ENCODE measurements at regions not wholly inside any gene's neighbourhood (a gene's known extent, or its start where the extent isn't known, plus 50 kb on each side); places are given as distances from the start of the nearest gene placed in this dataset.

GRCh38 chr4:141348125-141348524 is 127.4 kb downstream of the ZNF330 start:
- no peak for TF ChIP-seq ZNF717 (CRISPR knock-in tag; IDR thresholded peaks at IDR 0.05)
- no peak for TF ChIP-seq CTCF (IDR thresholded peaks at IDR 0.05 in 2 of 3, conservative IDR thresholded peaks at IDR 0.05 in 1 of 3; ENCODE audit: insufficient read depth in 2 of 3, low read depth in 1 of 3, low read length in 3 of 3)
- TF ChIP-seq E2F5 (CRISPR knock-in tag; IDR thresholded peaks at IDR 0.05) = no peak
- no peak for TF ChIP-seq TAF1 (IDR thresholded peaks at IDR 0.05; ENCODE audit: control insufficient read depth, extremely low read depth, insufficient read depth, low read length, severe bottlenecking)
